SKM-1 treated with dmso at 0.1 percent for 144 hours (cell line): ENCODE measurements at regions not wholly inside any gene's neighbourhood (a gene's known extent, or its start where the extent isn't known, plus 50 kb on each side); places are given as distances from the start of the nearest gene placed in this dataset.

Experiments used
- DNase-seq: peaks from one replicate; lab custom pipeline; 2025; ENCODE audit not compliant: unreplicated experiment; lab: John Stamatoyannopoulos, UW

DNA sequence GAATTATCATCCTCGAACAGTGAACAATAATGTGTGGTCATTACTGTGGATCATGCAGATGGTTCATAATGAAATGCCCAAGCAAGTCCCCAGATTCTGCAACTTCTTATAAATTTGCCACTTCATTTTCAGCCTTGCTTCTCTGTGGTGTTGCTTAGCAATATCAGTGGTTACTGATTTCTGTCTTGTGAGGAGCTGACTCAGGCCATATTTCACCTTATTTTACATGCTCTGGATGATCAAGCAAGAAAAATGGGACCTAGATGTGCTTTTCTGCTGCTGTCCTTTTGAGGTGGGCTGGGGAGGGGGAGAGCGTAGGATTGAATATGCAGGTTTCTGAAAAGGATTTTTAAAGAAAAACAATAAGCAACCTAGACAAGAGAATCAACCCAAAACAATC is 188.3 kb downstream of the SLC24A2 start:
- DNase-seq, result no peak

DNA sequence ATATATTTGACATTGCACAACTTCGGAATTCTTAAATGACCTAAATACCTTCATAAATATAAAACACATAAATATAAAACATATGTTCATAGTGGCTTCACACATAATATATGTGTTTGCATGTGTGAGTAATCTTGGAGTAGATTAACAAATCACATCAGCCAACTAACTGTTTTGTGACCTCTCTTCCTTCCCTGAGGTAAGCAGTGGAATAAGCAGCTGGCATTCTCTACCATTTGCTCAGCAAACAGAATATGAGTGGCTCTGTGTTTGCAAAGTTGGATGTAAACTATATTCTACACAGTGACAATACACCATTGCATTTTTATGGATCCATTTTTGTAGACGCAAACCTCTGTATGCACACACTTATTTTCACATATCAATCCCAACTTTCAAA is 189.9 kb downstream of the ACER2 start:
- DNase-seq, result no peak

DNA sequence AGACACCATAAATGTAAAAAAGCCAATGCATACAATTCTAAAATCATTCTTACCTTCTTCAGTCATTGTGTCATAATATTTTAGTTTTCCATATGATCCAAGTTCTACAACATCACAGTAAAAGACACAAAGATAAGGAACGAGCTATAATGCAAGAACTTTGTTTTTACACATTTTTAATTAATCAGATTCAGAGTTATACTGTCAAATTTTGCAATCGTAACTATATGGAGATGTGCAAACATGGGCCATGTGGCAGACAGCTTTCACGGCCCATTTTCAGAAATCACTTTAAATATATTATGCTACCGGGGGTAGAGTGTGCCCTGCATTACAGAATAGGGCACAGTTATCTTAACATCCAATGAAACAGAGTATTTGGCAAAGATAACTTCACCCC is 188.4 kb downstream of the ACER2 start:
- DNase-seq, result no peak

GRCh38 chr9:19595003-19595402 is 186.2 kb downstream of the ACER2 start:
- DNase-seq, result no peak

DNA sequence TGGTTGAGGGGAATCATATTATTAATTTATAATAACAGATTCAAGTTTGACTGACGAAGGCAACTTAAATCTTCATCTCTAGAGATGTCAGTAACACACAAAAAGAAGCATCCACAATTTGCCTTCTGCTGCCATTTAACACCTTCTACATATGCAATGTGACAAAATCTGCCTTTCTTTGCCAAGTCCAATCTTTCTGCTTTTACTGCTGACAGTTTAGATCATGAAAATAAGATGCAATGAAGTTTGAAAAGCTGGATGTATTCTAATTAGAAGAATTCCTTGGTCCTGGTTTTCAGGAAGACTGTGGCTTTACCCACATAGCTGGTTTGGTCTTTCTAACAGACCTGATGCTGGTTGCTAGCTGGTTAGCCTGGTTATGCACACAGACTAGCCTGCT is 178.9 kb downstream of the ACER2 start:
- no peak for DNase-seq

GRCh38 chr9:19583890-19584289 is 175.1 kb downstream of the ACER2 start:
- no peak for DNase-seq

DNA sequence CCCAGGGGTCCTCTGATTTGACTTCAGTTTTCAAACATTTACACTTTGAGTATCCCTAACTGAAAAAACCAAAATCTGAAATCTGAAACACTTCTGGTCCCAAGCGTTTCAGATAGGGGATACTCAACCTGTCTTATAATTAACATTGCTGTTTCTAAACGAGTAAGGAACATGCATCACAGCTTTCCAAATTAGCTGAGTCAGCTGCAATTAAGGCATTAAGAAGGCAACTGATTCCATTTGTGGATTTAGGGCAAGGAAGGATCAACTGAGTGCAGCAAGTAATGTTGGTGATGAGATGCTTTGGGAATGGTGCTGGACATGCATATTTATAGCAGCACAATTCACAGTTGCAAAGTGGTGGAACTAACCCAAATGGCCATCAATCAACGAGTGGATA is 168.6 kb downstream of the ACER2 start:
- no peak for DNase-seq

- DNase-seq, result no peak
These were observed 160.1 kb downstream of the ACER2 start for GRCh38 chr9:19568946-19569345.

GRCh38 chr9:19564396-19565061 is 155.7 kb downstream of the ACER2 start:
- DNase-seq, result no peak

- no peak for DNase-seq
These were observed 146.4 kb downstream of the ACER2 start for GRCh38 chr9:19555214-19555613.

DNA sequence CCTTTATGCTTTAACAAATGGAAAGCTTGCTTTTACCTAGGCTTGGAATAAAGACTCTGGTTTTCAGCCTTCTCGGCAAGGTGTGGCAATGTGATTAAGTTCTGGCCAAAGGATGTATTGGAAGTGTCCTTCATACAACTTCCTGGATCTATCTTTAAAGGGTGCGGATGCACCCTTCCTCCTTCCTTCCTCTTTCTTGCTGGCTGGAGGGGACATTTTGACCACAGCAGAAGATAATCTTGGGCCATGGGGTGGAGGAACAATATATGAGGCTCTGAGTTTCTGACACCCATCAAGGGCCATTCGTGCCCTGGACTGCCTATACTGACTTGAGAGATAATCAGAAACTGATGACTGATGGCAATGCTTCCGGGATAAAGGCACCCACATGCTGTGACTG is 145.7 kb downstream of the ACER2 start:
- DNase-seq, result peak; percentile 9

DNA sequence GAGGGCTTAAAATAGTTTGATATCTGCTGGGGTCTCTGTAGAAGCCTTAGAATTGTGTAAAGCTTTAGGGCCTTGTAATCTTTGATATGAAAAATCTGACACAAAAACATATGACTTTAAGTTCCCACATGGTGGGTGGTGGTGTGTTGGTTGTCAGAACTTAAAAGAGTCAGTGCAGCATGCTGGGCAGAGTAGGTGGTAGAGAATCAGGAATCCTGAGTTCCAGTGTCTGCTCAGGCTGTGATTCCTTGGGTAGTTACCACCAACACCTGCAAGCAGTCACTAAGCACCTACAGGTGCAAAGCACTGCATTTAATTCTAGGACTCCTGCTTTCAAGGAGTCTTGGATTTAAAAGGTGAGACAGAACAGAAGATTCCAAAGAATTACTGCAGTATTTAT is 144.6 kb downstream of the ACER2 start:
- DNase-seq, result no peak

- no peak for DNase-seq
These were observed 143.7 kb downstream of the ACER2 start for GRCh38 chr9:19552282-19553105.

DNA sequence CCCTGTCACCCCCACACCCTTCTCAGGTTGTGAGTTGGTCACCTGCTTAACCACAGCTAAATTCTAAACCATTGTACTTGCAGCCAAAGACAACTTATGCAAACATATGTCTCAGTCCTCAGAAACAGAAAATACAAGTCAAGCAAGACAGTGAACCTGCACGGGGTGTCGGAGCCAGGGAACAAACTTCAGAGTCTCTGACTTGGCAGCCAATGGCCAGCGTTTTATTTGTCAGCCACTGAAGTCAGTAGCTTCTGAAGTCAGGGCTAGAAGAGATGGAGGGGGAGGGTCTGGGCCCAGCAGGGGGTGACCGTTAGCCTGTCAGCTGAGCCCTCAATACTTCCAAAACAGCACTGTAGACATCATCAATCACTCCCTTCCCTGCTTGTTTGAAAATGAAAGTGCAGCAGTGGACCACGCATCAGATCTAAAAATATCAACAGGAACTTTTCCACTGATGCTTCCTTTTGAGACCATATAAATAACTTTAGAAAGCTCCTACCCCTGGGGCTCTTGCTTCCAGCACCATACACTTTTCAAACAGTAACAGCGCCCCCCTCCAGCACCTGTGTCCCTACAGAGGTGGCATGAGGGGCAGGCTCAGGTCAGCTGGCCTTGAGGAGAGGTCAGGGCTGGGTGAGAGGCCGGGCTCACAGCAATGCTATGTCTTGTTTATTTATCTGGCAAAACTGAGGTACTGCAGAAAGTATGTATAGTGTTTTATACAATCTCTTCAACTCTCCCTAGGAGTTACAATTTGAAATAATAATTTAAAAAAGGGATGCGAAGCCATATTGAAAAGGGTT is 142.5 kb downstream of the ACER2 start:
- DNase-seq, result no peak

DNA sequence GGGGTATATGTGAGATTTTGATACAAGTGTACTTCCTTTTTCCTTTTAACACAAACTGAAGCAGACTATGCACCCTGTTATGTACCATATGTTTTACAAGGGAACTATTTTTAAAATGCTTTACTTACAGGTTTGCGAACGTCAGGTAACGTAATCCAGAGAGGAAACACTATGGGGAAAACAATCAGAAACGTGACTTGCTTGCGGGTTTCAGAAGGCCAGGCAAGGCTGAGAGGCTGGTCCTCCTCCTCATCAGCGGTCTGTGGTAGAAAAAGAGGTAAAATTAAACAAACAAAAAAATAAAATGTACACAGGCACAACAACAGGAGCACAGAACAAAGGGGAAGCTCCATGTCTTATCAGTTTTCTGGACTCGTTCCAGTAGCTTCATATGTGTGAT is 141.2 kb downstream of the ACER2 start:
- DNase-seq, result no peak

- DNase-seq, result no peak
These were observed 124.6 kb downstream of the ACER2 start for GRCh38 chr9:19533373-19533772.

- no peak for DNase-seq
These were observed 118.9 kb downstream of the ACER2 start for GRCh38 chr9:19527663-19528062.

GRCh38 chr9:19522558-19522957 is 113.7 kb downstream of the ACER2 start:
- no peak for DNase-seq

GRCh38 chr9:19521205-19521604 is 112.4 kb downstream of the ACER2 start:
- DNase-seq, result no peak

DNA sequence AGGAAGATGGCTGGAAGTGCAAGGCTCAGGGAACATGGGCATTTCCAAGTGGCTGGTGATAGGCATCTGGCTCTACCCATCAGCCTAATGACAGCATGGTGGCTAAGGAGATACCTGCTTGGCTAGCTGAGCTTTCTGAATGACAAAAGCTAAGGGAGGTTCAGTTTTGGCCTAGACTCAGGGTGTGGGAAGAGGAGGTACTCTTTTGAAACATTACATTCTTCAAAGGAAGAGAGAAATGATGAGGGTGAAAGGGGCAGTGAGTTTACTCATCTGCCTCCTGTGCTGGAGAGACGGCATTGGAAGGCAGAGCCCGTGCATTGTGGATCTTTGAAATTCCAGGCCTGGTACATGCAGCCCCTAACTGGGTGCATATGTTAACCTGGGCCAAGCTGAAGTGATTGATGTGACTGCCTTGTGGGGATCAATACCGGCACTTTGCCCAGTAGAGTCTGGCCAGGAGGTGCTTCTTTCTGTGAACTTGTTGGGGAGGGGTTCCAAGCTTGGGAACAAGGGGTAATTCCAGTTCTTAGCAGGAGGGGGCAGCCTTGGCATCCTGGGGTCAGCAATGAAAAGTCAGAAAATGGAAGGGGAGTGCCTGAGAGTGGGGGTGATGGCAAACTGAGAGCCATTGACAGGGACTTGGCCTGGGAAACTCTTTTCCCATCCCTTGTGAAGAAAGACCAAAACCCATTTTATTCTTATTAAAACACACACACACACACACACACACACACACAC is 108.6 kb downstream of the ACER2 start:
- DNase-seq, result peak; percentile 13

GRCh38 chr9:19516348-19516747 is 107.5 kb downstream of the ACER2 start:
- DNase-seq, result no peak
